Fibroblast of villous mesenchyme (primary cell): ENCODE measurements at regions not wholly inside any gene's neighbourhood (a gene's known extent, or its start where the extent isn't known, plus 50 kb on each side); places are given as distances from the start of the nearest gene placed in this dataset.

Source experiments
- DNase-seq: peaks from one replicate; pipeline ENCODE4 v3.0.0-alpha.2; 2010; ENCODE audit warnings: low read depth
- H3K4me3 ChIP-seq: 2 replicates; pipeline ENCODE4 v1.5.1; 2011; ENCODE audit warnings: low read depth, mild to moderate bottlenecking, low read length
- CTCF ChIP-seq: IDR thresholded peaks from 2 replicates; pipeline ENCODE4 v1.5.1; 2012; ENCODE audit warnings: low read depth, mild to moderate bottlenecking, low read length; ENCODE audit not compliant: insufficient read depth

- DNase-seq, result no peak
- no peak for TF ChIP-seq CTCF
- no peak overlapping the region for H3K4me3 ChIP-seq
These were observed 470.3 kb downstream of the ARHGEF28 start for GRCh38 chr5:74096325-74096724.

- DNase-seq, result peak; percentile 60
- no peak overlapping the region for H3K4me3 ChIP-seq
- no peak for TF ChIP-seq CTCF
These were observed 469.9 kb downstream of the ARHGEF28 start for GRCh38 chr5:74095871-74096270.

GRCh38 chr5:74094782-74095108 is 468.7 kb downstream of the ARHGEF28 start:
- no peak overlapping the region for H3K4me3 ChIP-seq
- no peak for DNase-seq
- TF ChIP-seq CTCF, result no peak

DNA sequence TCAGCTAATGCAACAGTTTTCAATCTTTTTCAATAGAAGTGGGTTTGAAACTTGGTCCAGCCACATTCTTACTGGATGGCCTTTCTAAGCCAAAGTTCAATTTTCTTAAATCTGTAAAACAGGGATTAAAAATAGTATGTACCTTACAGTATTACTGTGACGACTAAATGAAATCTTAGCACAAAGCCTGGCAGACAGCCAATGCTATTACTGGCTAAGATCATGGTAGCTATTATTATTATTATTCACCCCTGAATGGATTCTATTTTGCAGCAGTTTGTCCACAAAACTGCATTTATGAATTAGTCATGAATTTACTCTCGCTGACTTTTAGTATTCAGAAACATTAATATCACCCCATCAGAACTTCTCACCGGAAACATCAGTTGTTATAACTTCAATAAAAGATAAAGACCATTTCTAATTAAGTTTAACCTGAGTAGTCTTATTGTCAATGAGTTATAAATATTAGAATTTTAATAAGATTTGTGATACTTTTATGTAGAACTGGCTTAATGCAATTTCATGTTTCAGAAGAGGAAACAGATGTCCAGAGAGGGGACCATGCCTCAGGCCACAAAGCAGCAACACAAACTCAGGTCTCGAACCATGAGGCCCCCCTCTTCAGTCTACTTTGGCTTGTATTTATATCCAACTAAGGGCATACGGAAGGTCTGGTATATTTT is 468.2 kb downstream of the ARHGEF28 start:
- peak; percentile 3 for DNase-seq
- no peak overlapping the region for H3K4me3 ChIP-seq
- no peak for TF ChIP-seq CTCF

DNA sequence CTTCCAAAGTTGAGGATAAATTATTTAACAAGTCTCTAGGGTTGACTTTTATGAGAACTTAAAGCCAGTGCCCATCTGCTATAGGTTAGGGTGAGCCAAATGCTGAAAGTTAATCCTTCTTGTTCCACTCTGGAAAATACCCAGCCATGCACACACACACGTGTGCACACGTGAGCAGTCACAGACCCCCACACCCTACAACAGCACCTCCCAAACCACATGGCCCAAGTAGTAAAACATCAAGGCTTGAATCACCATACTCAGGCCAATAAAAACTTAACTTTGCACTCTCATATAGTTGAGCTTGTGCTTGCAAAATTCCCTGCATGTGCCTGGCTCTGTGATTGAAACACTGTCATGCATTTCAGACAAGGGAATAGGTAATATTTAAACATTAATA is 467.6 kb downstream of the ARHGEF28 start:
- no peak for TF ChIP-seq CTCF
- peak; percentile 8 for DNase-seq
- no peak overlapping the region for H3K4me3 ChIP-seq

DNA sequence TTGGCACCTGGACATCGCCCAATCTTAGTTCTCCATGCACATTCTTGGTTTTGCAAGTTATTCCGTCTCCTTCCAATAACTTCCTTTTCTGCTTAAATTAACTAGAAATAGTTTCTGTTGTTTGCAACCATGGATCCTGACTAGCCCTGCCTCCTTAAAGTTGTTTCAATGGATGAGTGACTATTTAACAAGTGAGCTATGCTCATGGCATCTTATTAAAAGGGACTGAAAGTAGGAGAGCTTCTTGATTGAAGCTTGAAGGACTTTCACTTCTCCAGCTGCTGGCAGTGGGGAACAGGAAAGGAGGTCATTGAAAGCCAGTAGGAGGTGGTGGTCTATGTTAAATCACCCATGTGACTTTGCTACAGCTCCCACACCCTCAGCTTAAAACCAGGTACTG is 466.8 kb downstream of the ARHGEF28 start:
- DNase-seq, result no peak
- H3K4me3 ChIP-seq, result no peak overlapping the region
- no peak for TF ChIP-seq CTCF

GRCh38 chr5:74085782-74086181 is 459.8 kb downstream of the ARHGEF28 start:
- no peak for DNase-seq
- no peak for TF ChIP-seq CTCF
- H3K4me3 ChIP-seq, result no peak overlapping the region
